Neural progenitor cell (in vitro differentiated cells): ENCODE measurements at regions not wholly inside any gene's neighbourhood (a gene's known extent, or its start where the extent isn't known, plus 50 kb on each side); places are given as distances from the start of the nearest gene placed in this dataset.

Source experiments
- CTCF ChIP-seq: fragments of 200-600 bp; sonication (generic); IDR thresholded peaks from 2 replicates; pipeline ENCODE4 v1.5.1; 2017; ENCODE audit warnings: antibody characterized with exemption, mild to moderate bottlenecking
- EZH2 ChIP-seq: fragments of 200-600 bp; sonication (generic); IDR thresholded peaks from 2 replicates; pipeline ENCODE4 v1.6.1; 2017; ENCODE audit warnings: antibody characterized with exemption, mild to moderate bottlenecking, moderate library complexity
- EZH2phosphoT487 ChIP-seq: fragments of 200-600 bp; sonication (generic); IDR thresholded peaks from 2 replicates; pipeline ENCODE4 v1.6.1; 2017; ENCODE audit warnings: antibody characterized with exemption

GRCh38 chr6:48837744-48838143, 625.3 kb downstream of the MMUT start:
- TF ChIP-seq CTCF (no peak), EZH2 (no peak), EZH2phosphoT487 (no peak)
